Stimulated activated CD4-positive, alpha-beta T cell treated with anti-CD3 and anti-CD28 coated beads, Interleukin-15, amount 100 ng/mL, for 24 hours (primary cell): ENCODE measurements at regions not wholly inside any gene's neighbourhood (a gene's known extent, or its start where the extent isn't known, plus 50 kb on each side); places are given as distances from the start of the nearest gene placed in this dataset.
A peak's percentile ranks its signal among the peaks of the same experiment; 100 is the strongest.
"Not testable (repeated sequence)": the region's sequence is repeated elsewhere in the genome, so short reads cannot be mapped to it uniquely, and the experiment has no call there.

Source experiments
- DNase-seq: peaks from one replicate; pipeline ENCODE4 v3.0.0-alpha.2; 2020

GRCh38 chr1:196366-196765 is 255.1 kb downstream of the OR4F29 start:
- DNase-seq: not testable (repeated sequence)

GRCh38 chr1:191296-192049 is 260.0 kb downstream of the OR4F29 start:
- DNase-seq: peak; percentile 19

- not testable (repeated sequence) for DNase-seq
Observed at GRCh38 chr1:190678-191077, 260.8 kb downstream of the OR4F29 start.

GRCh38 chr1:189915-190314 is 261.6 kb downstream of the OR4F29 start:
- DNase-seq: not testable (repeated sequence)

- DNase-seq: not testable (repeated sequence)
Observed at GRCh38 chr1:189270-189669, 262.2 kb downstream of the OR4F29 start.

GRCh38 chr1:187298-187697 is 264.2 kb downstream of the OR4F29 start:
- not testable (repeated sequence) for DNase-seq

GRCh38 chr1:186691-187131 is 264.8 kb downstream of the OR4F29 start:
- DNase-seq: peak; percentile 0

GRCh38 chr1:186223-186622 is 265.3 kb downstream of the OR4F29 start:
- not testable (repeated sequence) for DNase-seq

- DNase-seq: peak; percentile 1
Observed at GRCh38 chr1:185526-185925, 266.0 kb downstream of the OR4F29 start.

- DNase-seq: not testable (repeated sequence)
Observed at GRCh38 chr1:184336-184686, 267.2 kb downstream of the OR4F29 start.

GRCh38 chr1:183620-184335 is 267.7 kb downstream of the OR4F29 start:
- peak; percentile 6 for DNase-seq

GRCh38 chr1:183081-183480 is 268.4 kb downstream of the OR4F29 start:
- DNase-seq: not testable (repeated sequence)

GRCh38 chr1:182631-183030 is 268.8 kb downstream of the OR4F29 start:
- not testable (repeated sequence) for DNase-seq

- DNase-seq: peak; percentile 55
Observed at GRCh38 chr1:181247-182216, 269.9 kb downstream of the OR4F29 start.

- DNase-seq: peak; percentile 12
Observed at GRCh38 chr1:180749-181205, 270.7 kb downstream of the OR4F29 start.

- not testable (repeated sequence) for DNase-seq
Observed at GRCh38 chr1:138842-139241, 312.6 kb downstream of the OR4F29 start.

GRCh38 chr1:137664-138063 is 313.8 kb downstream of the OR4F29 start:
- not testable (repeated sequence) for DNase-seq

- not testable (repeated sequence) for DNase-seq
Observed at GRCh38 chr1:136344-136932, 315.0 kb downstream of the OR4F29 start.

- not testable (repeated sequence) for DNase-seq
Observed at GRCh38 chr1:134936-135335, 316.5 kb downstream of the OR4F29 start.

- not testable (repeated sequence) for DNase-seq
Observed at GRCh38 chr1:118440-118839, 333.0 kb downstream of the OR4F29 start.

- not testable (repeated sequence) for DNase-seq
Observed at GRCh38 chr1:115534-115933, 335.9 kb downstream of the OR4F29 start.

GRCh38 chr1:104776-105175 is 346.7 kb downstream of the OR4F29 start:
- peak; percentile 17 for DNase-seq
